ENCODE measurements at regions not wholly inside any gene's neighbourhood (a gene's known extent, or its start where the extent isn't known, plus 50 kb on each side); places are given as distances from the start of the nearest gene placed in this dataset.

DNA sequence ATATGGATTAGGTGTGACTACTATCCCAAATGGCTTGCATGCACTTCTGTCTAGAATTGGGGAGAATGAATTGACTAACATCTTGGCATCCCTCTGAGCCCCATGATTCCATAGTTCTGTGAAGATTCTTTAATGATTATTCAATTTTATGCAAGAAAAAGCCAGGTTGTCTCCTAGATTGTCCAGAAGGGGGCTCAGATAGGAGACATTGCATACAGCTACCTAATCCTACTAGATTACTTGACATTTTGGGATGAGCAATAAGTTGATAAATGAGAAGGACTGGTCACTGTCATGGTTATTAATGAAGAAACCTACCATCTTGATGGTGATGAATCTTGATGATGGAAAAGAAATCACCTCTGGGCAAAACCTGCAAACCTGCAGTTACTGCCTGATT, 117.0 kb downstream of the CARTPT start:
- no peaks in the 10 kb centered on the region for H3K4me1 ChIP-seq (ENCODE audit: control insufficient read depth, insufficient read depth, low read length)
- no peaks in the 10 kb centered on the region for H3K9me3 Mint-ChIP-seq
- TF ChIP-seq, protein P1, sequence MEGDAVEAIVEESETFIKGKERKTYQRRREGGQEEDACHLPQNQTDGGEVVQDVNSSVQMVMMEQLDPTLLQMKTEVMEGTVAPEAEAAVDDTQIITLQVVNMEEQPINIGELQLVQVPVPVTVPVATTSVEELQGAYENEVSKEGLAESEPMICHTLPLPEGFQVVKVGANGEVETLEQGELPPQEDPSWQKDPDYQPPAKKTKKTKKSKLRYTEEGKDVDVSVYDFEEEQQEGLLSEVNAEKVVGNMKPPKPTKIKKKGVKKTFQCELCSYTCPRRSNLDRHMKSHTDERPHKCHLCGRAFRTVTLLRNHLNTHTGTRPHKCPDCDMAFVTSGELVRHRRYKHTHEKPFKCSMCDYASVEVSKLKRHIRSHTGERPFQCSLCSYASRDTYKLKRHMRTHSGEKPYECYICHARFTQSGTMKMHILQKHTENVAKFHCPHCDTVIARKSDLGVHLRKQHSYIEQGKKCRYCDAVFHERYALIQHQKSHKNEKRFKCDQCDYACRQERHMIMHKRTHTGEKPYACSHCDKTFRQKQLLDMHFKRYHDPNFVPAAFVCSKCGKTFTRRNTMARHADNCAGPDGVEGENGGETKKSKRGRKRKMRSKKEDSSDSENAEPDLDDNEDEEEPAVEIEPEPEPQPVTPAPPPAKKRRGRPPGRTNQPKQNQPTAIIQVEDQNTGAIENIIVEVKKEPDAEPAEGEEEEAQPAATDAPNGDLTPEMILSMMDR (IDR thresholded peaks at IDR 0.05): no peak
- ATAC-seq: no peak
- H3K4me1 Mint-ChIP-seq: no peaks in the 10 kb centered on the region
- intact Hi-C loops (cut with micrococcal nuclease): no loop called here
- no peak overlapping the region for H3K4me3 ChIP-seq (ENCODE audit: low read length)
- no peak overlapping the region for H3K4me3 Mint-ChIP-seq
- no peak overlapping the region for H3K27ac Mint-ChIP-seq
- H3K9me3 ChIP-seq (ENCODE audit: control insufficient read depth, insufficient read depth, low read length): no peaks in the 10 kb centered on the region
- peaks cover 0 to 17% of the 10 kb centered on the region in 2 donors for H3K27me3 Mint-ChIP-seq (ENCODE audit: low read depth in 2 of 2)
- H3K36me3 ChIP-seq (ENCODE audit: control insufficient read depth, insufficient read depth, low read length): no peaks in the 10 kb centered on the region
- DNase-seq: no peak
- no peak overlapping the region for H3K27ac ChIP-seq (ENCODE audit: low read length)
- no peaks in the 10 kb centered on the region for H3K36me3 Mint-ChIP-seq
- H3K27me3 ChIP-seq (ENCODE audit: control insufficient read depth, insufficient read depth, low read length): no peaks in the 10 kb centered on the region

DNA sequence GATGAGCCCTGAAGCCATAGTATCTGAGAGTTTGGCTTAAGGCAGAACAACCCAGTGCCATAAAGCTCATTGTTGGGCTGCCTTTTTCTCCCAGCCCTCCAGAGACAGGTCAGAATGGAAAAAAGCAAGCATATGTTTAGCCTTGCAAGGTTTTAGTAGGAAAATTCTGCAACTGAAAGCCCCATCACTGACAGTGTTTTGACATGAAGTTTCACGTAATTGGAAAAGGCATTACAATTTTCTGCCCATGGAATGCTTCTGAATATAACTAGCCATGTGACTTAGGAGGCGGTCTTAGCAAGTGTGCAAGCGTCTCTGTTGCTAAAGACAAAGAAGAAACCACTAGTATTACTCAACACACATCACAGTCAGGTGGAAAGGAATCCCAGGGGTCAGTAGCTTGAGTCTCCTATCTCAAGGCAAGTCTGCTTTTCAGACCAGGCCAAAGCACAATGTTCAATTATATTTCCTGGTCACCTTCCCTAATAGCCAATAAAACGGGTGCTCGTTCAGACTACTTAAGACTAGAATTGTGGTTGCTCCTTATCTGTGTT, 117.6 kb downstream of the CARTPT start:
- TF ChIP-seq, protein P1 (IDR thresholded peaks at IDR 0.05): no peak
- H3K4me1 Mint-ChIP-seq: no peaks in the 10 kb centered on the region
- H3K9me3 Mint-ChIP-seq: no peaks in the 10 kb centered on the region
- intact Hi-C loops (cut with micrococcal nuclease): no loop called here
- 87% methylated on average over 3 of the region's 5 CpGs for WGBS (ENCODE audit: insufficient coverage)
- ATAC-seq (no peak), DNase-seq (no peak)
- no peak overlapping the region for H3K27ac Mint-ChIP-seq
- H3K4me3 Mint-ChIP-seq: no peak overlapping the region
- Histone ChIP-seq H3K4me1 (ENCODE audit: control insufficient read depth, insufficient read depth, low read length) (no peaks in the 10 kb centered on the region), H3K27ac (ENCODE audit: low read length) (no peak overlapping the region), H3K36me3 (ENCODE audit: control insufficient read depth, insufficient read depth, low read length) (no peaks in the 10 kb centered on the region), H3K4me3 (ENCODE audit: low read length) (no peak overlapping the region), H3K27me3 (ENCODE audit: control insufficient read depth, insufficient read depth, low read length) (no peaks in the 10 kb centered on the region), H3K9me3 (ENCODE audit: control insufficient read depth, insufficient read depth, low read length) (no peaks in the 10 kb centered on the region)
- no peaks in the 10 kb centered on the region for H3K36me3 Mint-ChIP-seq
- H3K27me3 Mint-ChIP-seq (ENCODE audit: low read depth in 2 of 2): peaks cover 0 to 19% of the 10 kb centered on the region in 2 donors

DNA sequence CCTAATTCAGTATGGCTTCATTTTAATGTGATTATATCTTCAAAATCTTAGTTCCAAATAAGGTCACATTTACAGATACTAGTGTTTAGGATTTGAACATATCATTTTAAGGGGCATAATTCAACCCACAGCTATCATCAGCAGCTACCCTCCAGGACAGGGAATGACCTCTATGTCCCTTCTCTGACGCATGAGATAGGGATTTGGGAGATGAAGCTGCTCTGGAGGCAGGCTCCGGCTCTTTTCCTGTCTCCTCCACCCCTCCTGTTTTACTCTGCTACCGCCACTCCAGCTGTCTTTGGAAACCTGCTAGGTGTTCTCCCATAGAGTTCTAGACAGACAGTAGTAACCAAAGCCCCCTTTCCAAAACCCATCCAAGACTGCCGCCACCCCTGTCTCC, 119.2 kb downstream of the CARTPT start:
- DNase-seq (no peak), ATAC-seq (no peak)
- Mint-ChIP-seq H3K36me3 (no peaks in the 10 kb centered on the region), H3K27ac (no peak overlapping the region), H3K4me3 (no peak overlapping the region), H3K27me3 (ENCODE audit: low read depth in 2 of 2) (peaks cover 4 to 19% of the 10 kb centered on the region in 2 donors), H3K4me1 (no peaks in the 10 kb centered on the region), H3K9me3 (no peaks in the 10 kb centered on the region)
- TF ChIP-seq, protein P1 (IDR thresholded peaks at IDR 0.05): no peak
- Histone ChIP-seq H3K36me3 (ENCODE audit: control insufficient read depth, insufficient read depth, low read length) (no peaks in the 10 kb centered on the region), H3K4me3 (ENCODE audit: low read length) (no peak overlapping the region), H3K9me3 (ENCODE audit: control insufficient read depth, insufficient read depth, low read length) (no peaks in the 10 kb centered on the region), H3K4me1 (ENCODE audit: control insufficient read depth, insufficient read depth, low read length) (no peaks in the 10 kb centered on the region), H3K27ac (ENCODE audit: low read length) (no peak overlapping the region), H3K27me3 (ENCODE audit: control insufficient read depth, insufficient read depth, low read length) (no peaks in the 10 kb centered on the region)
- WGBS (ENCODE audit: insufficient coverage): 92% methylated on average over 4 of the region's 4 CpGs
- intact Hi-C loops (cut with micrococcal nuclease): no loop called here

DNA sequence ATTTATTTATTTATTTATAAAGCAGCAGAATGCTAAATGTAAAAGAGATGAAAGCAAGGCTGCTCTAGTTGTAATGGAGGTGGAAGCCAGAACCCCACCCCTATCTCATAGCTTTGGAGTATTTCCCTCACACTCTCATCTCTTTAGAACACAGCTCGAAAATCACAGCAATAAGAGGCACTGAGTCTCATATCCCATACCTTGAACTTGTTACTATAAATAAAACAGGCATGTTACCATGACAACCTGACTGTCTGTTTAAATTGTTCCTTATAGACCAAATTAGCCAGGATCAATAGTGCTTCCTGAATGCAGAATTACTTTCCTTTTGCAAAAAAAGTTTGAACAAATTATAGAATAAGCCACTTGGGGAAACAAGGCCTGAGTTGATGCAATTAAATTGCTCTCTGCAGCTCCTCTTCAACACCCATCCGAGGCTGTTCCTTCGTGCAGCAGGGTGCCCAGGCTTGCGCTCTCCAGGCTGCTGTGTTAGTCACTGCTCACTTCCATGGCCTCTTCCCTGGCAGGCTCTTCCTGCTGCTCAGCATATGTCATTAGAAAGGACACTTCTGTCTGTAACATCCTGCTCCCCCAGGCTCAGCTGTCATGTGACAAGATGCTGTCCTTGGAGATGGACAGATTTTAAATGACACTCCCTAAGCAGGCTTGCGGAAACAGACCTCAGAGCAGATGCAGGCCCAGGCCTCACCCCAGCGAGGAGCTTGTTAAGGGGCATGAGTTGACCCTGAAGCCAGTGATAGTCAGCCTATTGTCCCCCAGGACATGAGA, 120.2 kb downstream of the CARTPT start:
- TF ChIP-seq, protein P1 (IDR thresholded peaks at IDR 0.05): no peak
- H3K9me3 Mint-ChIP-seq: no peaks in the 10 kb centered on the region
- H3K4me1 Mint-ChIP-seq: no peaks in the 10 kb centered on the region
- no peaks in the 10 kb centered on the region for H3K36me3 Mint-ChIP-seq
- no peak for ATAC-seq
- H3K9me3 ChIP-seq (ENCODE audit: control insufficient read depth, insufficient read depth, low read length): no peaks in the 10 kb centered on the region
- intact Hi-C loops (cut with micrococcal nuclease): no loop called here
- no peaks in the 10 kb centered on the region for H3K36me3 ChIP-seq (ENCODE audit: control insufficient read depth, insufficient read depth, low read length)
- WGBS (ENCODE audit: insufficient coverage): 84% methylated on average over 6 of the region's 6 CpGs
- H3K4me3 ChIP-seq (ENCODE audit: low read length): no peak overlapping the region
- no peak overlapping the region for H3K27ac Mint-ChIP-seq
- H3K4me1 ChIP-seq (ENCODE audit: control insufficient read depth, insufficient read depth, low read length): no peaks in the 10 kb centered on the region
- no peak overlapping the region for H3K4me3 Mint-ChIP-seq
- peaks cover 4 to 19% of the 10 kb centered on the region in 2 donors for H3K27me3 Mint-ChIP-seq (ENCODE audit: low read depth in 2 of 2)
- no peak for DNase-seq
- H3K27ac ChIP-seq (ENCODE audit: low read length): no peak overlapping the region
- H3K27me3 ChIP-seq (ENCODE audit: control insufficient read depth, insufficient read depth, low read length): no peaks in the 10 kb centered on the region
